NB4 (cell line): ENCODE measurements at regions not wholly inside any gene's neighbourhood (a gene's known extent, or its start where the extent isn't known, plus 50 kb on each side); places are given as distances from the start of the nearest gene placed in this dataset.

Experiments
- DNase-seq: peaks from one replicate; pipeline ENCODE4 v3.0.0; 2010; ENCODE audit warnings: low read depth
- H3K4me3 ChIP-seq: one replicate; pipeline ENCODE4 v1.5.1; 2011; ENCODE audit warnings: mild to moderate bottlenecking, low read depth, low read length, moderate library complexity
- CTCF ChIP-seq: IDR thresholded peaks from one replicate; pipeline ENCODE4 v1.5.1; 2012; ENCODE audit warnings: low read depth, low read length
- MAX ChIP-seq: IDR thresholded peaks from 2 replicates; pipeline ENCODE4 v1.6.1; 2011; ENCODE audit warnings: low read depth, low read length
- MYC ChIP-seq: IDR thresholded peaks from 2 replicates; pipeline ENCODE4 v1.6.1; 2011; ENCODE audit warnings: low read depth, low read length
- POLR2A ChIP-seq: IDR thresholded peaks from 2 replicates; pipeline ENCODE4 v1.6.1; 2011; ENCODE audit warnings: mild to moderate bottlenecking; ENCODE audit not compliant: insufficient read length; ENCODE audit errors: extremely low read depth

DNA sequence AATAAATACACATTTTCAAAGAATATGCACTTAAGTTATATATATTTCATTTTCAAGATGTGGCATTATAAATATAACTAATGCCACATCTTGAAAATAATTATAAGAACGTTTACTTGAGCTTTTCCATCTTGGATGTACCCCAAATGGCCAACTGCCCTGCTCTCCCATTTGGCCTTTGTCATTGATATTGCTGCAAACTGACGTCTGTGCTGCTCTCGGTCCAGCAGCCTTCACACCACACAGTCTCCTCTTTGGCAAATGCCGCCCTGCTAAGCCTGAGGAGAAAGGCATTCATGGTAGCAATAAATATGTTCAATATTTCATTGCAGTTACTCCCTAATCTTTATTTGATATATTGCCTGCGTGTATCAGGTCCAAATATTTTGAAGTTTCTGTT, 384.6 kb upstream of the ADARB2 start:
- no peak for DNase-seq
- no peak overlapping the region for H3K4me3 ChIP-seq
- no peak for TF ChIP-seq CTCF
- no peak for TF ChIP-seq MYC
- TF ChIP-seq MAX = no peak
- no peak for TF ChIP-seq POLR2A

- TF ChIP-seq CTCF = no peak
- no peak for TF ChIP-seq MAX
- TF ChIP-seq POLR2A = no peak
- no peak for TF ChIP-seq MYC
- no peak for DNase-seq
- no peak overlapping the region for H3K4me3 ChIP-seq
Observed at GRCh38 chr10:2121315-2121714, 384.0 kb upstream of the ADARB2 start.

DNA sequence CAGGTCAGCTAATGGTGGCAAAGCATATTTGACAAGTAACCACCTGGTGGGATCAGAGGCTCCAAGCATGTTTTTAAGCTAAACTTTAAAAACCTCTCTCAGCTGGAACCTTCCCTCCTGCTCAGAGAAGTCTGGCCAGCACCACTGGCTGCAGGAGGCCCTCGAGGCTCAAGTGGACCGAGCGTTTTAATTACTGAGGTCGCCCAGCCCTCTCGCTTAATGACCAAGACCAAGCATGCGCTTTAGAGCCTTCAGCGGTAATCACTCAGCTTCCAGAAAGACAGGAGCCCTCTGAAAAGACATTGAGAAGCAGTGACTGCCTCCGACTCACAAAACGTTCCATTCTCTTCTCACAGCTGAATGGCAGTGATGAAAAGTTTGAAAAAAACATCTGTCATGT, 383.4 kb upstream of the ADARB2 start:
- no peak for TF ChIP-seq MYC
- no peak for TF ChIP-seq MAX
- TF ChIP-seq CTCF = no peak
- TF ChIP-seq POLR2A = no peak
- no peak for DNase-seq
- H3K4me3 ChIP-seq = no peak overlapping the region

- no peak overlapping the region for H3K4me3 ChIP-seq
- TF ChIP-seq POLR2A (no peak), MYC (no peak), MAX (no peak), CTCF (no peak)
- no peak for DNase-seq
Observed at GRCh38 chr10:2119316-2119715, 382.0 kb upstream of the ADARB2 start.

GRCh38 chr10:2118201-2118600, 380.9 kb upstream of the ADARB2 start:
- DNase-seq = no peak
- TF ChIP-seq CTCF = no peak
- TF ChIP-seq MAX = no peak
- TF ChIP-seq MYC = no peak
- no peak for TF ChIP-seq POLR2A
- H3K4me3 ChIP-seq = no peak overlapping the region

DNA sequence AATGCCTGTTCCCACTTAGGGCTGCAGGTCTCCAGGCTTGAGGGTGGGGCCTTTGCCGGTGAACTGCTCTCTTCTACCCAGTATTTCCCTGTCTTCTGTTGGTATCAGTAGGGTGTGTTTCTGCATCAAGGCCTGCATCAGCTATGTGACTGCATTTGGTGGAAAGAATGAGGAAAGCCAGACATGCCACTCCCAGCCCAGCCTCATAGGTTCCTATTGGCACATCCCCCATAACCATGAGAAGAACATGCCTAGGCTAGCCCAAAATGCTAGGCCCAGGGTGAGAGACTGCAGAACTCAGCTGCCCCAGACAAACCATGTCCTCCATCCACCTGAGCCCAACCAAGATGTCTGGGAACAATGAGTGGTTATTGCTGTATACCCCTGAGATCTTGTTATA, 380.3 kb upstream of the ADARB2 start:
- TF ChIP-seq CTCF = no peak
- DNase-seq = no peak
- H3K4me3 ChIP-seq = no peak overlapping the region
